SK-N-SH (cell line): ENCODE measurements at regions not wholly inside any gene's neighbourhood (a gene's known extent, or its start where the extent isn't known, plus 50 kb on each side); places are given as distances from the start of the nearest gene placed in this dataset.

Experiments
- CTCF ChIA-PET: fragments of 300-600, 350-600 bp; formaldehyde crosslinking; extraction: SDS; loops from one replicate; lab custom pipeline; 2021; lab: Yijun Ruan, JAX
- POLR2A ChIA-PET: fragments of 350-600 bp; sonication (Branson Sonifier 250); formaldehyde crosslinking; extraction: SDS; loops from one replicate; lab custom pipeline; 2020; ENCODE audit warnings: antibody characterized with exemption, inconsistent platforms; lab: Yijun Ruan, JAX
- DNase-seq: peaks from one replicate; pipeline ENCODE4 v3.0.0; 2012
- H2AFZ ChIP-seq: fragments of 200-600 bp; sonication (generic); 2 replicates; pipeline ENCODE4 v1.8.1; 2016; ENCODE audit warnings: antibody characterized with exemption, mild to moderate bottlenecking, low read depth
- H3F3A ChIP-seq: fragments of 200-600 bp; sonication (generic); replicated peaks from 2 replicates; pipeline ENCODE3; 2016; ENCODE audit warnings: antibody characterized with exemption, mild to moderate bottlenecking; ENCODE audit not compliant: insufficient read depth
- H3K27ac ChIP-seq, 2 experiments: fragments of 200-500 bp in 1 of 2; fragments of 200-600 bp in 1 of 2; sonication (Bioruptor generic) in 1 of 2; sonication (generic), shearing (Covaris generic) in 1 of 2; 2 replicates each; pipeline versions ENCODE4 v1.5.1 to v1.6.1; 2014 to 2016; ENCODE audit warnings: low read depth in 2 of 2, inconsistent platforms in 1 of 2, low read length in 1 of 2, mild to moderate bottlenecking in 1 of 2, mixed read lengths in 1 of 2
- H3K27me3 ChIP-seq: fragments of 200-600 bp; sonication (generic), shearing (Covaris generic); 2 replicates; pipeline ENCODE4 v1.6.1; 2016; ENCODE audit warnings: mixed run types; ENCODE audit not compliant: insufficient read depth
- H3K36me3 ChIP-seq, 2 experiments: fragments of 200-500 bp in 1 of 2; fragments of 200-600 bp in 1 of 2; sonication (Bioruptor generic) in 1 of 2; sonication (generic) in 1 of 2; replicated peaks in 1 of 2; 2 replicates each; pipeline versions ENCODE3 to v1.5.1; 2014 to 2016; ENCODE audit warnings: low read length in 1 of 2, mild to moderate bottlenecking in 1 of 2; ENCODE audit not compliant: insufficient read depth in 2 of 2, control insufficient read depth in 1 of 2
- H3K4me1 ChIP-seq, 2 experiments: fragments of 200-500 bp in 1 of 2; fragments of 200-600 bp in 1 of 2; sonication (Bioruptor generic) in 1 of 2; sonication (generic), shearing (Covaris generic) in 1 of 2; 2 replicates each; pipeline versions ENCODE4 v1.5.1 to v1.6.1; 2014 to 2016; ENCODE audit warnings: low read depth in 1 of 2, low read length in 1 of 2, mixed run types in 1 of 2; ENCODE audit not compliant: insufficient read depth in 2 of 2, control insufficient read depth in 1 of 2
- H3K4me2 ChIP-seq: fragments of 200-600 bp; sonication (generic), shearing (Covaris generic); 2 replicates; pipeline ENCODE4 v1.6.1; 2017; ENCODE audit warnings: mixed run types
- H3K4me3 ChIP-seq, 2 experiments: fragments of 200-500 bp in 1 of 2; fragments of 200-600 bp in 1 of 2; sonication (Bioruptor generic) in 1 of 2; sonication (generic), shearing (Covaris generic) in 1 of 2; 2 replicates each; pipeline versions ENCODE4 v1.5.1 to v1.8.1; 2014 to 2016; ENCODE audit warnings: low read depth in 2 of 2, inconsistent platforms in 1 of 2, low read length in 1 of 2, mild to moderate bottlenecking in 1 of 2, mixed read lengths in 1 of 2, moderate library complexity in 1 of 2
- H3K79me2 ChIP-seq: fragments of 200-600 bp; sonication (generic); 2 replicates; pipeline ENCODE4 v1.8.1; 2017; ENCODE audit warnings: mild to moderate bottlenecking; ENCODE audit not compliant: insufficient read depth
- H3K9ac ChIP-seq: fragments of 200-600 bp; sonication (generic); 2 replicates; pipeline ENCODE4 v1.6.1; 2017; ENCODE audit warnings: mixed run types
- H3K9me2 ChIP-seq: fragments of 200-600 bp; sonication (generic); 2 replicates; pipeline ENCODE4 v1.6.1; 2017; ENCODE audit warnings: mixed run types
- H3K9me3 ChIP-seq: fragments of 200-600 bp; sonication (generic); 2 replicates; pipeline ENCODE4 v1.6.1; 2017; ENCODE audit warnings: mixed run types, mild to moderate bottlenecking, moderate library complexity
- H4K20me1 ChIP-seq: fragments of 200-600 bp; sonication (generic); 2 replicates; pipeline ENCODE4 v1.6.1; 2017; ENCODE audit warnings: mild to moderate bottlenecking, mixed run types; ENCODE audit not compliant: insufficient read depth
- CHD2 ChIP-seq: fragments of 150-350 bp; IDR thresholded peaks from 2 replicates; pipeline ENCODE4 v1.6.1; 2018; ENCODE audit warnings: low read length; ENCODE audit not compliant: partially characterized antibody
- EP300 ChIP-seq, 2 experiments: IDR thresholded peaks; 2 replicates each; pipeline versions ENCODE4 v1.4.0 to v1.6.1; 2012; ENCODE audit warnings: borderline replicate concordance in 1 of 2, low read depth in 1 of 2, low read length in 1 of 2
- EZH2phosphoT487 ChIP-seq: fragments of 200-600 bp; sonication (generic); IDR thresholded peaks from 2 replicates; pipeline ENCODE4 v1.6.1; 2017; ENCODE audit warnings: low read depth, mixed run types, mild to moderate bottlenecking, antibody characterized with exemption, moderate library complexity, borderline replicate concordance
- FOXJ3 ChIP-seq: sonication (generic); formaldehyde crosslinking; IDR thresholded peaks from 2 replicates; pipeline ENCODE4 v1.5.1; 2020; ENCODE audit warnings: mild to moderate bottlenecking, missing genetic modification reagents
- FOXM1 ChIP-seq: IDR thresholded peaks from 2 replicates; pipeline ENCODE4 v1.4.0; 2012; ENCODE audit warnings: low read depth, mild to moderate bottlenecking
- GABPA ChIP-seq: IDR thresholded peaks from 2 replicates; pipeline ENCODE4 v1.4.0; 2012; ENCODE audit warnings: low read depth, mild to moderate bottlenecking
- JUND ChIP-seq: IDR thresholded peaks from 2 replicates; pipeline ENCODE4 v1.4.0; 2012
- MEF2A ChIP-seq: IDR thresholded peaks from 2 replicates; pipeline ENCODE4 v1.4.0; 2012; ENCODE audit warnings: low read depth, borderline replicate concordance
- MXI1 ChIP-seq: IDR thresholded peaks from 2 replicates; pipeline ENCODE4 v1.6.1; 2012; ENCODE audit warnings: mild to moderate bottlenecking, low read depth, low read length, improper control_type of control experiment
- NFIC ChIP-seq: IDR thresholded peaks from 2 replicates; pipeline ENCODE4 v1.4.0; 2012; ENCODE audit warnings: borderline replicate concordance
- NRF1 ChIP-seq: IDR thresholded peaks from 2 replicates; pipeline ENCODE4 v1.6.1; 2012; ENCODE audit warnings: low read depth, mild to moderate bottlenecking, low read length
- RAD21 ChIP-seq: IDR thresholded peaks from 2 replicates; pipeline ENCODE4 v1.6.1; 2012; ENCODE audit warnings: mild to moderate bottlenecking, low read length
- RFX5 ChIP-seq: IDR thresholded peaks from 2 replicates; pipeline ENCODE4 v1.6.1; 2012; ENCODE audit warnings: mild to moderate bottlenecking, improper control_type of control experiment, low read length
- SMC3 ChIP-seq: IDR thresholded peaks from 2 replicates; pipeline ENCODE4 v1.6.1; 2012; ENCODE audit warnings: low read depth, low read length, improper control_type of control experiment
- TAF1 ChIP-seq: IDR thresholded peaks from 2 replicates; pipeline ENCODE4 v1.6.1; 2012; ENCODE audit warnings: low read depth, mild to moderate bottlenecking, low read length, moderate library complexity, borderline replicate concordance
- TCF12 ChIP-seq: IDR thresholded peaks from 2 replicates; pipeline ENCODE4 v1.4.0; 2012
- TEAD4 ChIP-seq: IDR thresholded peaks from 2 replicates; pipeline ENCODE4 v1.4.0; 2012; ENCODE audit warnings: mild to moderate bottlenecking, borderline replicate concordance; ENCODE audit not compliant: insufficient read depth
- WGBS: methylation state at CpG from one replicate; pipeline ENCODE4 v1.1.6; 2017; ENCODE audit warnings: low lambda C conversion rate; 5-methylcytosine and 5-hydroxymethylcytosine counted together
- TF ChIP-seq, protein P1 (sequence below): IDR thresholded peaks from 2 replicates; pipeline ENCODE4 v1.4.0; 2012; ENCODE audit warnings: low read depth, borderline replicate concordance
- TF ChIP-seq, protein P2 (sequence below): IDR thresholded peaks from 2 replicates; pipeline ENCODE4 v1.4.0; 2012; ENCODE audit warnings: low read depth, borderline replicate concordance
- TF ChIP-seq, protein P3 (sequence below): fragments of 150-350 bp; IDR thresholded peaks from 2 replicates; pipeline ENCODE4 v1.6.1; 2016; ENCODE audit warnings: mild to moderate bottlenecking, low read depth, low read length

DNA sequence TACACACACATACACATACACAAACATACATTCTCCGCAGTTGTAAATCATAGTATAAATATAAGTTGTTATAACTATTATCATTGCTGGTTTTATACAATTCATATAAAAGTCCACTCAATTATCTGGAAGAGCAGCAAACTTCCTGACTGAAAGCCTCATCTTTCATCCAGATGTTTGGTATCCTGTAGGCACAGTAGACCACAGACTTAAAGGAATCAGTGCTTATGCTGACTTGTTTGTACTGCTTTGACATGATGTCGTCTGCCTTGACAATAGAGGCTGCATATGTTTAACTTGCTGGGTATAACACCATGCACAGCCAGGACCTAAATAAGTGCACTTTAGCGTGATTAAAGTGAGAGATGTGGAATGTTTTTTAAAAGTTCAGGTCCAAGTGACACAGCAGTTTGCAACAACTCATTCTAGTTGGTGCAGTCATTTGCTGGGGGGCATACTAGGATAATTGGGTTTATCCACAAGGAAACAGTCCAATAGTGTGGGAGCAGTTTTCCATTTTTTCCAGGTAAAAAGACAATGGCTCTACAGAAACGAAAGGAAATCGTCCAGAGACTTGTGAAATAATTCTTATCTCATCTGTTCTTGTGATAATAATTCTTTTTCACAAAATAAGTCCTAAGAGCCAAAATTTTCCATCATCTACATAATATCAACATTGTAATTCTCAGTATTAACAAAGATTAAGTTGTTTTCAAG is 110.3 kb upstream of the TSPAN2 start:
- TF ChIP-seq EP300 (IDR thresholded peaks at IDR 0.05; ENCODE audit: borderline replicate concordance in 1 of 2, low read depth in 1 of 2, low read length in 1 of 2) (no peak), RAD21 (no peak), TAF1 (no peak), EZH2phosphoT487 (no peak)
- TF ChIP-seq, protein P1, sequence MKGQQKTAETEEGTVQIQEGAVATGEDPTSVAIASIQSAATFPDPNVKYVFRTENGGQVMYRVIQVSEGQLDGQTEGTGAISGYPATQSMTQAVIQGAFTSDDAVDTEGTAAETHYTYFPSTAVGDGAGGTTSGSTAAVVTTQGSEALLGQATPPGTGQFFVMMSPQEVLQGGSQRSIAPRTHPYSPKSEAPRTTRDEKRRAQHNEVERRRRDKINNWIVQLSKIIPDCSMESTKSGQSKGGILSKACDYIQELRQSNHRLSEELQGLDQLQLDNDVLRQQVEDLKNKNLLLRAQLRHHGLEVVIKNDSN: no peak
- H3F3A ChIP-seq: no peaks in the 10 kb centered on the region
- no peaks in the 10 kb centered on the region for H3K36me3 ChIP-seq
- DNase-seq: no peak
- H3K27ac ChIP-seq: peak overlapping the region; percentile 25 to 73
- H3K4me1 ChIP-seq: peaks cover 10 to 22% of the 10 kb centered on the region in 2 experiments; a peak in 3 of 4 replicates
- H2AFZ ChIP-seq: no peak overlapping the region
- ChIA-PET POLR2A (interaction anchor here (0.9 kb wide), 1 partner anchor 52 kb away, joined by 3 read pairs; no protein-coding TSS in a partner anchor), CTCF (interaction anchor here (0.7 kb wide), 1 partner anchor 270 kb away, joined by 3 read pairs; no protein-coding TSS in a partner anchor)
- peaks cover 4% of the 10 kb centered on the region; the same call in 1 of the 2 replicates for H3K9me3 ChIP-seq
- H3K27me3 ChIP-seq: no peaks in the 10 kb centered on the region
- no peaks in the 10 kb centered on the region for H4K20me1 ChIP-seq
- no peak overlapping the region; the same call in 1 of the 2 replicates for H3K4me2 ChIP-seq
- H3K9me2 ChIP-seq: no peaks in the 10 kb centered on the region
- no peaks in the 10 kb centered on the region for H3K79me2 ChIP-seq
- no peak overlapping the region for H3K4me3 ChIP-seq
- 63% methylated on average over 5 of the region's 5 CpGs for WGBS
- no peak overlapping the region for H3K9ac ChIP-seq

DNA sequence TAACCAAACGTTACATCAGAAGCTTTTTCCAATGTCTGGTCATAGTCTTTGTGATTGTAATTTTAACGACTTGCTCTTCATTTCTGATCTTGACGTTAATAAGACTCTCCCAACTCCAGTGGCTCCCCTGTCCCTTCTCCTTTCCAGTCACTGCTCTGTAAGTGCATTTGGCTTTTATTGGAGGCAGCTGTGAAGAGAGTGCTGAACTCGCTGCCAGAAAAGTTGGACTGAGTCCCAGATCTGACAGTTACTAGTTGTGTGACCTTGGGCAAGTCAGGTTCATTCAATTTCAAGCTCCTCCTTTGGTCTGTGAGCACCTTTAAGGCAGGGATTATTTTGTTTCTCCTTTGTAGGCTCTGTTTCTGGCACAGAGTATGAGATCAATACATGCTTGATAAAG is 109.6 kb upstream of the TSPAN2 start:
- peaks cover 10 to 25% of the 10 kb centered on the region in 2 experiments; a peak in 3 of 4 replicates for H3K4me1 ChIP-seq
- peak overlapping the region; percentile 7 to 81; a peak in 3 of 4 replicates for H3K27ac ChIP-seq
- H3K27me3 ChIP-seq: no peaks in the 10 kb centered on the region
- H2AFZ ChIP-seq: no peak overlapping the region
- ChIA-PET CTCF (interaction anchor here (0.7 kb wide), 2 partner anchors 271 to 359 kb away, joined by 3 to 5 read pairs; no protein-coding TSS in a partner anchor), POLR2A (interaction anchor here (0.9 kb wide), 1 partner anchor 53 kb away, joined by 3 read pairs; no protein-coding TSS in a partner anchor)
- no peaks in the 10 kb centered on the region for H4K20me1 ChIP-seq
- no peak overlapping the region for H3K9ac ChIP-seq
- H3K36me3 ChIP-seq: no peaks in the 10 kb centered on the region
- no peak overlapping the region; the same call in 1 of the 2 replicates for H3K4me2 ChIP-seq
- no peaks in the 10 kb centered on the region for H3F3A ChIP-seq
- no peaks in the 10 kb centered on the region for H3K79me2 ChIP-seq
- H3K9me2 ChIP-seq: no peaks in the 10 kb centered on the region
- peak; percentile 44 for DNase-seq
- H3K9me3 ChIP-seq: peaks cover 4% of the 10 kb centered on the region; the same call in 1 of the 2 replicates
- 11% methylated on average over 4 of the region's 4 CpGs for WGBS
- no peak overlapping the region for H3K4me3 ChIP-seq
- TF ChIP-seq NRF1 (no peak), TCF12 (peak; percentile 90), SMC3 (no peak), NFIC (peak; percentile 90), GABPA (no peak), MEF2A (no peak), RFX5 (no peak), MXI1 (peak; percentile 54; the same call in 1 of the 2 replicates), JUND (peak; percentile 23; the same call in 1 of the 2 replicates), CHD2 (no peak), TEAD4 (no peak), FOXJ3 (no peak), FOXM1 (no peak)
- TF ChIP-seq, protein P1: no peak
- TF ChIP-seq, protein P2, sequence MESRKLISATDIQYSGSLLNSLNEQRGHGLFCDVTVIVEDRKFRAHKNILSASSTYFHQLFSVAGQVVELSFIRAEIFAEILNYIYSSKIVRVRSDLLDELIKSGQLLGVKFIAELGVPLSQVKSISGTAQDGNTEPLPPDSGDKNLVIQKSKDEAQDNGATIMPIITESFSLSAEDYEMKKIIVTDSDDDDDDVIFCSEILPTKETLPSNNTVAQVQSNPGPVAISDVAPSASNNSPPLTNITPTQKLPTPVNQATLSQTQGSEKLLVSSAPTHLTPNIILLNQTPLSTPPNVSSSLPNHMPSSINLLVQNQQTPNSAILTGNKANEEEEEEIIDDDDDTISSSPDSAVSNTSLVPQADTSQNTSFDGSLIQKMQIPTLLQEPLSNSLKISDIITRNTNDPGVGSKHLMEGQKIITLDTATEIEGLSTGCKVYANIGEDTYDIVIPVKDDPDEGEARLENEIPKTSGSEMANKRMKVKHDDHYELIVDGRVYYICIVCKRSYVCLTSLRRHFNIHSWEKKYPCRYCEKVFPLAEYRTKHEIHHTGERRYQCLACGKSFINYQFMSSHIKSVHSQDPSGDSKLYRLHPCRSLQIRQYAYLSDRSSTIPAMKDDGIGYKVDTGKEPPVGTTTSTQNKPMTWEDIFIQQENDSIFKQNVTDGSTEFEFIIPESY: no peak
- TF ChIP-seq, protein P3, sequence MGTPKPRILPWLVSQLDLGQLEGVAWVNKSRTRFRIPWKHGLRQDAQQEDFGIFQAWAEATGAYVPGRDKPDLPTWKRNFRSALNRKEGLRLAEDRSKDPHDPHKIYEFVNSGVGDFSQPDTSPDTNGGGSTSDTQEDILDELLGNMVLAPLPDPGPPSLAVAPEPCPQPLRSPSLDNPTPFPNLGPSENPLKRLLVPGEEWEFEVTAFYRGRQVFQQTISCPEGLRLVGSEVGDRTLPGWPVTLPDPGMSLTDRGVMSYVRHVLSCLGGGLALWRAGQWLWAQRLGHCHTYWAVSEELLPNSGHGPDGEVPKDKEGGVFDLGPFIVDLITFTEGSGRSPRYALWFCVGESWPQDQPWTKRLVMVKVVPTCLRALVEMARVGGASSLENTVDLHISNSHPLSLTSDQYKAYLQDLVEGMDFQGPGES: no peak
